HG03045 (cell line): ENCODE measurements at regions not wholly inside any gene's neighbourhood (a gene's known extent, or its start where the extent isn't known, plus 50 kb on each side); places are given as distances from the start of the nearest gene placed in this dataset.
A peak's percentile ranks its signal among the peaks of the same experiment; 100 is the strongest.
"Not testable (repeated sequence)": the region's sequence is repeated elsewhere in the genome, so short reads cannot be mapped to it uniquely, and the experiment has no call there.

Source experiments
- ATAC-seq: cut with Tn5 transposase; IDR thresholded peaks from one replicate; pipeline ENCODE4 v1.9.1; 2021; ENCODE audit warnings: mild to moderate bottlenecking, moderate library complexity; ENCODE audit not compliant: unreplicated experiment

DNA sequence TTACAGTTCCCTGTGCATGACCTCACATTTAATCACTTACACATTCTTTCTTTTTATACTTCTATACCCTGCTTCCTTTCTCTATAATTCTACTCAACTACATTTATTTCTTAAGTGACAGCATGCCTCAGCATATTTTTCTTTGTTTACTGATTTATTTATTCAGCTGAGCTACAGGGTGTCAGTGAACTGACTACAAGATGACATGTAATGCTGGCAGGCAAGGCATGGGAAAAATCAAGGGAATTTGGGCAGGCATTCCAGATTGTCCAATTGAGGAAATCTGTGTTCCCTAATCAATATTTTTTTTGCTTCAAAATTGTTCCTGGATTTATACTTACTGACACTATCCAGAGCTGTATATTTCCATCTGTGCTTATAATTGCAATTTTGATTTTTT, 875.5 kb downstream of the C4orf33 start:
- no peak for ATAC-seq

DNA sequence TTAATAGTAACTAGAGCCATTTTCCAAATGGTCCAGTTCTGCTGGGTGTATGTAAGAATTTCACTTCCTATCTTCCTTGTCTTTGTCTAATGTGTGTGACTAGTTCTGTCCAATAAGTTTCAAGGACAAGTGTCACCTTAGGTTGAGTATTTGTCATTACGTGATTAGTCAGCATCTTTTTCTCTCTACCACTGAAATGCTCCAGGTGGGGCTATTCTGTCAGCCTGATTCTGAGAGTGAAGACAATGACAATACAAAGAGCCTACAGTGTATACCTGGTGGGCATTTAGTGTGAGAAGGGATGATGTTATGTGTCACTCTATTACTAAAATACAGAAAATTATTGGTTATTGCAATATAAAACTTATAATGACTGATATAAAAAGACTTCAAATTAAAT, 876.3 kb downstream of the C4orf33 start:
- ATAC-seq, result no peak

- no peak for ATAC-seq
Observed at GRCh38 chr4:129974730-129975129, 878.8 kb downstream of the C4orf33 start.

DNA sequence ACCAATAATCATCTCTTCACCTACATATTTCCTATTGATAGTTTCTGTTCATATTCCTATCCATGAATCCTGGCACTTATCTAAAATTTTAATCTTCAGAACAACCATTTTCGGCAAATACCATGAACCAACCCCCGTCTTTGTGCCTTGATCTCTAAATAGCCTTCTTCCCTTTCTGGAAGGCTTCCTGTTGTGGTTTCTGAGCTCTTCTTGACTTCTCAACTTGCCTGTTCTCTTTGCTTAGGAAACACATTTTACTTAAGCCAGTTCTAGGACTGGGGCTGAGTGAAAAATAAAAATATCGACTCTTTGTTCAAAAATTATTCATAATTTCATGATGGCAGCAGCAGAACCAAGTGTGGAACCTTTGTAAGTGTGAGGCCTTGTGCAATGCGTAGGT, 882.4 kb downstream of the C4orf33 start:
- ATAC-seq, result no peak

DNA sequence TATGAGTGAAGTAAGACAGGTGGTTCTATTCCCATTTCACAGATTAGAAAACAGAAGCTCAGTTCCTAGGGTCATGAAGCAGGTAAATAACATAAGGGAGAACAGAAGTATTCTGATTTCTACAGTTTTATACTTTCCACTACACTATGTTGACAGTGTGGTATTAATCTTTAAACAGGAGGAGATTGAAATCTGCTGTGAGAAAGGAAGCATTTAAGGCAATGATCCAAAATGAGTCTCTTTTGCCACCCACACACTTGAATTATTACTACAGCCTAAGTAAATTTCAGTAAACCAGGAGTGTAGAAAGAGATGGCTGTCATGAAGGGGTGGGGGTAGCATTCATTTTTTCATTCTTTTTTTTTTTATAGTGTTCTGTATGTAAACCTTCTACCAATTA, 893.0 kb downstream of the C4orf33 start:
- no peak for ATAC-seq

DNA sequence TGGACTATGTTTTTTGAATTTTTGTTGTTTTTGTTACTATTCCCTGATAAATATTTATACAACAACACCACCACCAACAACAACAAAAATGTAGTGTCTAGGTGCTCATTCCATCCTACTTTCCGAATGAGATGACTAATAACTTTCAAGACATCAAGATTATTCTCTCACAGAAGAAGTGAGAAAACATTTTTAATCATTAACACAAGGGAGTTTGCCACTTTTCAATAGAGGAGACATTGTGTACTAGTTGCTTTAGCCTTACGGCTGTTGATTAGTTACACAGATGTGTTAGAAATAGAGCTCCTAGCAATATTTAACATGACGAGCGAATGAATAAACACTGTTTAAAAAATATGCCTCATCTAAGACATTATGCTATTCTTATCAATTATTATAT, 898.8 kb downstream of the C4orf33 start:
- ATAC-seq, result no peak

- no peak for ATAC-seq
Observed at GRCh38 chr4:129998436-129999150, 902.6 kb downstream of the C4orf33 start.

GRCh38 chr4:129999156-129999555, 903.2 kb downstream of the C4orf33 start:
- ATAC-seq, result no peak

DNA sequence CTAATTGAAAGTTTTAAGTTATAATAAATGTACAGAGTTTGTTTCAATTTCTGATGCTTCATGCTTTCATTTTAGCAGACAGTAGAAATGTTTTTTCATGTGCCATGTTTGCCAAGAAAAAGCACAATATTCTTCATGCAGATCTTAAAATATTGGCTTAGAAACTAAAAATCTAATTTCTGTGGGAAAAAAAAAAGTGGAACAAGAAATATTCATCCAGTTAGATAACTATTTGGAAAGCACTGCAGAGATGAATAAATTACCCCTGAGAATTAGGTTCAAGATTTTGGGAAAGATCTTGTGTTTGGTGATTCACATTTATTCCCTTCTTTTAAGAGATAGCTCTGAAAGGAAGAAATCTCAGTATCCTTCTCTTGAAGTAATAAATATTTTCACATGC, 912.5 kb downstream of the C4orf33 start:
- ATAC-seq, result no peak

- not testable (repeated sequence) for ATAC-seq
Observed at GRCh38 chr4:130012806-130013205, 916.9 kb downstream of the C4orf33 start.

DNA sequence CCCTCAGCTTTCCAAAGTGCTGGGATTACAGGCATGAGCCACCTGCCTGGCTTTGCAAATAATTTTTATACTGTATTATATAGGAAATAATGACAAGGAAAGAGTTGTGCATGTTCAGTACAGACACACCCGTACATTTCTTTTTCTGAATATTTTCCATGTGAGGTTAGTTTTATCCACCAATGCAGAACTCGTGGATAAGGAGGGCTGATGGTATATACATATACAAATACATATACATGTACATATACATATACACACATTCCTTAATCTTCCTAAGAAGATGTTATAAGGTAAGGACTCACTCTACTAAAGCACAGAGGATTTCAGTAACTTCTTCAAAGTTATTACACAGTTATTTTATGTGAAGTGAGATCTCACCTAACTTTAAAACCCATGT, 925.8 kb downstream of the C4orf33 start:
- ATAC-seq, result no peak

DNA sequence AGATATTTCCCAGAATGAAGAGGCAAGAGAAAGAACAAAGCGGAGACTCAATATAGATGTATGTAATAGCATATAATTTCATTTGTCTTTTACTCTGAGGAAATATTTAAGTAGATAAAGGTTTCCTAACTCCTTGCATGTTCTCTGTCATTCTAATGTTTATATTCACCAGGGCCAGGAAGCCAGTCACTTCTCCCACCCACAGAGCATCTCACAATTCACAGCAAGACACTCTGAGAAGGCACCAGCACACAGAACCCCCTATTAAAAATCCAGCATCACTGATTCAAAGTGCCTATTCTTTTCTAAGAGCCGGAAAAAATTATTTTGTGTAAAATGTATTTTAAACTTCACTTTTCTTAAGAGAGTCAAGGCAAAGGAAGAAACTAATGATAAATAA, 927.1 kb downstream of the C4orf33 start:
- ATAC-seq, result no peak

GRCh38 chr4:130025701-130026100, 929.7 kb downstream of the C4orf33 start:
- no peak for ATAC-seq

GRCh38 chr4:130026185-130026584, 930.2 kb downstream of the C4orf33 start:
- no peak for ATAC-seq

DNA sequence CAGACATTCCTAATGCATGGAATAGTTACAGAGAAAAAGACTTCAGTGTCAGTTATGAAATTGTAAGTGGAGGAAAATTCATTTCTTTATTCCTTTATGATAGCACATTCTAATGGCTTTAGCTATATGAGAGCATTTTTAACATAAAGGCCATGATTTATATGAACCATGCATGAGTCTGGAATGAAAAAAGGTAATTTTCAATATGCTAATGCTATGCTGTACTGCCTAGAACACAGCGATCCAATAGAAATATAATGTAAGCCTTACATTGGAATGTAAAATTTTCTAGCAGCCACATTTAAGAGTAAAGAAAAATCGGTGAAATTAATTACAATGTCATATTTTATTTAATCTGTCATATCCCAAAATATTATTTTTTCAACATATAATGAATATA, 932.0 kb downstream of the C4orf33 start:
- ATAC-seq, result no peak

DNA sequence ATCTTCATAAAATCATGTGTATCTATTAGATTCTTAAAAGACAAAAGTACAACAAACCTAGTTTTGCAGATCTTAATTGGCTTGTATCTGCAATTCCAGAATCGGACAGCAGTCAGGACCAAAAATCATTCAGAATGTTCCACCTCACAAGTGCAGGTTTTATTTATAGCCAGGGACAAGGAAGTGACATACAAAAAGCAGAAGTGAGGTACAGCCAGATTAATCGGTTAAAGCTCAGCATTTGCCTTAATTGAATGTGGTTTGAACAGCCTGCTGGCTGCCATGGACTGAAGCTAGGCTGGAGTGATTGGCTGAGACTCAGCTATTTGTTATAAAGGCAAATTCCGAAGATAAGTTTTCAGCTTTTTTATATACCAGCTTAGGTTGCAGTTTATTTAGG, 932.6 kb downstream of the C4orf33 start:
- peak; percentile 59 for ATAC-seq

- no peak for ATAC-seq
Observed at GRCh38 chr4:130029442-130029841, 933.5 kb downstream of the C4orf33 start.

GRCh38 chr4:130031858-130032257, 935.9 kb downstream of the C4orf33 start:
- no peak for ATAC-seq

- not testable (repeated sequence) for ATAC-seq
Observed at GRCh38 chr4:130033657-130034056, 937.7 kb downstream of the C4orf33 start.

GRCh38 chr4:130034876-130035275, 938.9 kb downstream of the C4orf33 start:
- ATAC-seq, result no peak

- ATAC-seq, result no peak
Observed at GRCh38 chr4:130035391-130035790, 939.4 kb downstream of the C4orf33 start.

DNA sequence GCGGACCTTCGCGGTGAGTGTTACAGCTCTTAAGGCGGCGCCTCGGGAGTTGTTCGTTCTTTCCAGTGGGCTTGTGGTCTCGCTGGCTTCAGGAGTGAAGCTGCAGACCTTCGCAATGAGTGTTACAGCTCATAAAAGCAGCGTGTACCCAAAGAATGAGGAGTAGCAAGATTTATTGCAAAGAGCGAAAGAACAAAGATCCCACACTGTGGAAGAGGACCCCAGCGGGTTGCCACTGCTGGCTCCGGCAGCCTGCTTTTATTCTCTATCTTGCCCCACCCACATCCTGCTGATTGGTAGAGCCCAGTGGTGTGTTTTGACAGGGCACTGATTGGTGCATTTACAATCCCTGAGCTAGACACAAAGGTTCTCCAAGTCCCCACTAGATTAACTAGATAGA, 941.9 kb downstream of the C4orf33 start:
- not testable (repeated sequence) for ATAC-seq

- not testable (repeated sequence) for ATAC-seq
Observed at GRCh38 chr4:130038540-130038939, 942.6 kb downstream of the C4orf33 start.
